K562 (cell line): ENCODE measurements at regions not wholly inside any gene's neighbourhood (a gene's known extent, or its start where the extent isn't known, plus 50 kb on each side); places are given as distances from the start of the nearest gene placed in this dataset.

Experiments used
- ESRRB ChIP-seq: fragments of 250-450 bp; sonication (Bioruptor Pico); IDR thresholded peaks from 2 replicates; pipeline ENCODE4 v1.5.0; 2020; ENCODE audit warnings: mild to moderate bottlenecking, moderate library complexity, borderline replicate concordance
- TF ChIP-seq, protein P1 (sequence below), 2 experiments: fragments of 450-650 bp in 1 of 2; sonication (generic) in 1 of 2; formaldehyde crosslinking in 1 of 2; IDR thresholded peaks; 2 replicates each; pipeline versions ENCODE4 v1.7.1 to v1.9.0; 2016 to 2022; ENCODE audit warnings: inconsistent platforms in 1 of 2, mild to moderate bottlenecking in 1 of 2, missing genetic modification reagents in 1 of 2

DNA sequence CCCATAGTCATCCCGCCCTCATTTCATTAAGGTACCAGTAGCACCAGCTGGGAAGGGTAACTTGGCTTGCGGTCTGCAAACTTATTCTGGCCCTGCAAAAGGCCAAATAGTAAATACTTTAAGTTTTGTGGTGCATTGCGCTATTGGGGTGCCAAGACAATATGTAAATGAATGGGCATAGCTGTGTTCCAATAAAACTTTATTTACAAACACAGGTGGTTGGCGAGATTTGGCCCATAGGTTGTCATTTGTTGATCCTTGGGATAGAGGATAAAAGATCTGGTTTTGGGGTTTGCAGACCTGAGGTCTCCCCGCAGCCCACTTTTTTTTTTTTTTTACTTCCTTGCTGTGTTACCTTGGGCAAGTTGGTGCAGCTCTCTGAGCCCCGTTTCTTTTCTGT, 127.4 kb downstream of the MIAT start (continued):
- TF ChIP-seq, protein P1, sequence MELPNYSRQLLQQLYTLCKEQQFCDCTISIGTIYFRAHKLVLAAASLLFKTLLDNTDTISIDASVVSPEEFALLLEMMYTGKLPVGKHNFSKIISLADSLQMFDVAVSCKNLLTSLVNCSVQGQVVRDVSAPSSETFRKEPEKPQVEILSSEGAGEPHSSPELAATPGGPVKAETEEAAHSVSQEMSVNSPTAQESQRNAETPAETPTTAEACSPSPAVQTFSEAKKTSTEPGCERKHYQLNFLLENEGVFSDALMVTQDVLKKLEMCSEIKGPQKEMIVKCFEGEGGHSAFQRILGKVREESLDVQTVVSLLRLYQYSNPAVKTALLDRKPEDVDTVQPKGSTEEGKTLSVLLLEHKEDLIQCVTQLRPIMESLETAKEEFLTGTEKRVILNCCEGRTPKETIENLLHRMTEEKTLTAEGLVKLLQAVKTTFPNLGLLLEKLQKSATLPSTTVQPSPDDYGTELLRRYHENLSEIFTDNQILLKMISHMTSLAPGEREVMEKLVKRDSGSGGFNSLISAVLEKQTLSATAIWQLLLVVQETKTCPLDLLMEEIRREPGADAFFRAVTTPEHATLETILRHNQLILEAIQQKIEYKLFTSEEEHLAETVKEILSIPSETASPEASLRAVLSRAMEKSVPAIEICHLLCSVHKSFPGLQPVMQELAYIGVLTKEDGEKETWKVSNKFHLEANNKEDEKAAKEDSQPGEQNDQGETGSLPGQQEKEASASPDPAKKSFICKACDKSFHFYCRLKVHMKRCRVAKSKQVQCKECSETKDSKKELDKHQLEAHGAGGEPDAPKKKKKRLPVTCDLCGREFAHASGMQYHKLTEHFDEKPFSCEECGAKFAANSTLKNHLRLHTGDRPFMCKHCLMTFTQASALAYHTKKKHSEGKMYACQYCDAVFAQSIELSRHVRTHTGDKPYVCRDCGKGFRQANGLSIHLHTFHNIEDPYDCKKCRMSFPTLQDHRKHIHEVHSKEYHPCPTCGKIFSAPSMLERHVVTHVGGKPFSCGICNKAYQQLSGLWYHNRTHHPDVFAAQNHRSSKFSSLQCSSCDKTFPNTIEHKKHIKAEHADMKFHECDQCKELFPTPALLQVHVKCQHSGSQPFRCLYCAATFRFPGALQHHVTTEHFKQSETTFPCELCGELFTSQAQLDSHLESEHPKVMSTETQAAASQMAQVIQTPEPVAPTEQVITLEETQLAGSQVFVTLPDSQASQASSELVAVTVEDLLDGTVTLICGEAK (IDR thresholded peaks at IDR 0.05) = peak; percentile 90
- TF ChIP-seq, protein P1 (CRISPR knock-in tag; IDR thresholded peaks at IDR 0.05) = peak; percentile 76
- TF ChIP-seq ESRRB (CRISPR knock-in tag) = no peak
- TF ChIP-seq, all 486 proteins: peak for 2
